Stimulated activated naive CD4-positive, alpha-beta T cell treated with Interleukin-2 at 50 U/mL for 16 hours (primary cell): ENCODE measurements at regions not wholly inside any gene's neighbourhood (a gene's known extent, or its start where the extent isn't known, plus 50 kb on each side); places are given as distances from the start of the nearest gene placed in this dataset.
A peak's percentile ranks its signal among the peaks of the same experiment; 100 is the strongest.
"Not testable (repeated sequence)": the region's sequence is repeated elsewhere in the genome, so short reads cannot be mapped to it uniquely, and the experiment has no call there.

Source experiments
- DNase-seq: peaks from one replicate; lab custom pipeline; 2025; lab: John Stamatoyannopoulos, UW

DNA sequence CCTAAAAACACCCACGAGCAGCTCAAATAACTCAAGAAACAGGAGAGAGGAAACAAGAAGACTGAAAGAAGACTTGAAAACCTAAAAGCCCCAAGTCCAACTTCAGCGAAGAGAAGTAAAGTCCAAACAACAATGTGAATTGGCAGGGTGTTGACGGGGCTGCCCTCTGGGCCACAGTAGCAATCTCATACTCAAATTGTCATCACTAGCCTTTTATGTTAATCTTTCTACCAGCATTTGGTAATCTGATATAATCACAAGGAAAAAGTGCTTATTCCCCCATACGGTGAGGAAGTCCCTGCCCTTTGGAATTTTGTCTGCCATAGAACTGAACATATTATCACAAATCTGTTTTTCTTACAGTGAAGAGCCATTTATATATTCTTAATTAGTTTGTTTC, 51.5 kb upstream of the IFNE start:
- no peak for DNase-seq

DNA sequence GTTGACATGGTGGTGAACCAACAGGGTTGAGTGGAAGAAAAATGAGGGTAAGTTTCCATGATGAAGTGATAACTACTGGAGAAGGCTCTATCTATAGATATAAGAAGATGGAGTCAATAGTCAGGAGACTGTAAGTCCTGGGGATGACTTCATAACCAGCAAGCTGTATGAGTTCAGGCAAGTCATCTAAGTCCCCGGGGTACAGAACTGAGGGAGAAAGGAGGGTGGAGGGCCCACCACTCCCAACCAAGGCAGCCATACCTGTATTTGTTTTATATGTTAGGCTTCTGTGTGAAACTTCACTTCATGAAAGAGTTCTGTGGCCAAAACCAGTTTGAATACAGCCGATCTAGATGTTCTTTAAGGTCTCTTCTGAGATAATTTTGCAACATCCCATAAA, 53.3 kb upstream of the IFNE start:
- no peak for DNase-seq

DNA sequence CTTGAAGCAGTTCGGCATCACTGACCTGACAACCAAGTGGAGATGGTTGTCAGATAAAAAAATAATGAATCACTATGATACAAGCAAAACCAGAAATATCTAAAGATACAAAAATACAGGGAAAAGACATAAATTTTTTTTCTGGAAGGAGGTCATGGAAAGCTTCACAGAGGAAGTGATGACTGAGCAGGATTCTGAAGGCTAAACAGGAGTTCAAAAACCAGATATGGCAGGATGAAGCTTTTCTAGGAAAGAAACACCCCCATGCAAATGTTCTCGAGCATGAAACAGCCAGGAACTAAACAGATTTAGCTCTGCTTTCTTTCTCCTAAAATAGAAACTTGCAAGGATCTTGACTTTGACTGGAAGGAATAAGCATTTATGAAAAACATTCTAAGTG, 60.7 kb upstream of the IFNE start:
- no peak for DNase-seq

DNA sequence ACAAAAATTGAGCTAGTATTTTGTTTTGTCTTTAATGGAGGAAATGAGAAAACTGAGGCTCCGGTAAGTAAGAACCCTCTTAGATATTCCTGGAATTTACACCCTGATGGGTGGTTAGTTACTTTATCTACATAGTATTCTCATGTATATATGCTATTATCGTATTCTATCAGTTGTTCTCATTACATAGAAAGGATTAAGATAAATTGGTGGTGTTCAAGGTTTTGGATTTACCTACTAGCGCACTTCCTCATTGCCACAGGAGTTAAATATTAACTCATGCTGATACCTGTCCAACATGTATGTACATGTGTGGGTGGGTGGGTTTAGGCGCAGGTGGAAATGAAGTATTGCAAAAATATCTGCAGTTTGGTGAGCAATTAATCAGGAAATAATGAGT, 61.1 kb upstream of the IFNE start:
- DNase-seq, result no peak

DNA sequence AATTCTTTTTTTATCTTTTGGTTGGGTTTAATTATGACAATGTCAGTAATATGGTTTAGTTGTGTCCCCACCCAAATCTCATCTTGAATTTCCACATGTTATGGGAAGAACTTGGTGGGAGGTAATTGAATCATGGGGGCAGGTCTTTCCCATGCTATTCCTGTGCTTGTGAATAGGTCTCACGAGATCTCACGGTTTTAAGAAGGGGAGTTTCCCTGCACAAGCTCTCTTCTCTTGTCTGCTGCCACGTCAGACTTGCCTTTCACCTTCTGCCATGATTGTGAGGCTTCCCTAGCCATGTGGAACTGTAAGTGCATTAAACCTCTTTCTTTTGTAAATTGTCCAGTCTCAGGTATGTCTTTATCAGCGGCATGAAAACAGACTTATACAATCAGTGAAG, 61.7 kb upstream of the IFNE start:
- DNase-seq, result not testable (repeated sequence)

DNA sequence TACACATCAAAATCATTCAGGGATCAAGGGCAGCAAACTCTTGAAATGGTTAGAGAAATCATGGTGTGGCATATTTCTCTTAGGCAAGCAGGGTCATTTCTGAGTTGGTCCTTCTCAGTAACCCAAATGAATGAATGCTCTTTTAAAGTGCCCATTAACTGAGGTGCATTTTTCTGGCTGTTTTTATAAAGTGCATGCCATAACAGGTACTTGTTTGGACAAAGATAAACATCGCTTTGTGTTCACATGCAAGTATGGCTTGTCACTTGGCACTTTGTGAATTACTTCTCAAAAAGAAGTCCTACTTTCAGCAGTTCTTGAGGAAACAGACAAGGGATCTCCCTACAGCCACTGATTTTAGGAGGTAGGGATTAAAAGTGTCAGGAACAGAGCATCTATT, 64.8 kb upstream of the IFNE start:
- no peak for DNase-seq

DNA sequence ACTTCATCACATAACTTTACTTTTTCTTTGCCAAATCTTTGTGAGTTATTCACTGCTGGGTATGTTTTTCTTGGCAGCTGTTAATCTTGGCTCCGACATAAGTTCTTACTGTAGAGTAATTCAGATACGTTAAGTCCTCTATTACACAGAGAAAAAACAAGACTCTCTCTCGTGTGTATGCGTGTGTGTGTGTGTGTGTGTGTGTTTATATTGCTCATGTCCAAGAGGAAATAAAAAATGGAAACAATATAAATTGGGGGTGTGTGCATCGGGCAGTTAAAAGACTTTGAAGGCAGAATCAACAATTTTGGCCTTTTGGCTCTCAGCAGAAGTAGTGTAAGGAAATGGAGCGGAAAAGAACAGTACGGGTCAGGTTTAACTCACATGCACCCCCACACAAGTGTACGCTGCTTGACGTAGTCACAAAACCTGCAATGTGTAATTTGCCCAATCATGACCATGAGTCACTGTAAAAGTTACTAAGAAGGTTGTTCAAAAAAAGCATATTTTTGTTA, 67.2 kb upstream of the IFNE start:
- DNase-seq, result no peak

DNA sequence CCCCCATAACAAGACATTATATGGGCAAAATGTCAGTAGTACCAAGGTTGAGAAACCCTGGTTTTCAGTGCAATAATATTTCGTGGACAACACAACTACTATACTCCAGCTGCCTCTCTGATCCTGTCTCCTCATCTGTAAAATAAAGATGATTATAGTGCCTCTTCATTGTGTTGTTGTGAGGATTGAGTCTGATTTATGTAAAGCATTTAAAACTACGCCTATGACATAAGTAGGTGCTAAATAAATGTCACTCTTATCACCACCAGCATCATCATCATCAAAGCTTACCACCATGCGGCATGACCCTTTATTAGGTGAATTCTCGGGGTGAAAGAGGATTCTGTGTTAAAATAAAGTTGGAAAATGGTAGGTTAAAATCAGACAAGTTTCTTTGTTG, 67.8 kb upstream of the IFNE start:
- no peak for DNase-seq

DNA sequence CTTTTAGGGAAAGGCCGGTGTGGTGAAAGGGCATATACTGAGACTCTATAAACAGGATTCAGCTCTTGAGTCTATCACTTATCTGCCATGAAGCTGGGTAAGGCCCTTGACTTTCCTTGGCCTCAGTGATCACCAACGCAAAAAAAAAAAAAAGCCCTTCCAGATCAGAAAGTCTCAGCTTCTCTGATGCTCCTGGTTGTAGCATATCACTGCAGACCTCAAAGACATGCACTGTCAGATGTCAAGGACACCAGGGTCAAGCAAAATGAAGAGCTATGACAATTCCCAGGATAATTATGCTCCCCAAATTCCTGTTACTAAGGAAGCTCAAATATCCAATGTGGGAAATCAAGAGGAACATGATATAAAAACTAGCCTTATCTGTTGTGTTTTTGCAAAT, 68.3 kb upstream of the IFNE start:
- no peak for DNase-seq

DNA sequence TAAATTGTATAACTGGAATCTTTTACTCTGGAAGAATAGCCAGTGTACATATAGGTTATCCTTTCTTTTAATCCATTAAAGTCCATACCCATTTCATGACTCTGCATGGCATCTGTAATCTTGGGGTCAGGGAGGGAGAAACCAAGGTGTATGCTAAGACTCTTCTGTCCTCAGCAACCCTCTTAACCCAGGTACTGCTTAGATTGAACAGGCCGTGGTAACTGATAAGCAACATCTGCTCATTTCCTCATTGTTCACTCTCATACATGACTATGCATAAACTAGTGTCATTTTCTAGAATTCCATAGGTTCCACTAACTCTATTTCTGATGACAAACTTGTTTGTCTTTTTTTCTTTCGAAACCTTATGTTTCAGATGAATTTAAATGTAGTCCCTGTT, 69.3 kb upstream of the IFNE start:
- no peak for DNase-seq

DNA sequence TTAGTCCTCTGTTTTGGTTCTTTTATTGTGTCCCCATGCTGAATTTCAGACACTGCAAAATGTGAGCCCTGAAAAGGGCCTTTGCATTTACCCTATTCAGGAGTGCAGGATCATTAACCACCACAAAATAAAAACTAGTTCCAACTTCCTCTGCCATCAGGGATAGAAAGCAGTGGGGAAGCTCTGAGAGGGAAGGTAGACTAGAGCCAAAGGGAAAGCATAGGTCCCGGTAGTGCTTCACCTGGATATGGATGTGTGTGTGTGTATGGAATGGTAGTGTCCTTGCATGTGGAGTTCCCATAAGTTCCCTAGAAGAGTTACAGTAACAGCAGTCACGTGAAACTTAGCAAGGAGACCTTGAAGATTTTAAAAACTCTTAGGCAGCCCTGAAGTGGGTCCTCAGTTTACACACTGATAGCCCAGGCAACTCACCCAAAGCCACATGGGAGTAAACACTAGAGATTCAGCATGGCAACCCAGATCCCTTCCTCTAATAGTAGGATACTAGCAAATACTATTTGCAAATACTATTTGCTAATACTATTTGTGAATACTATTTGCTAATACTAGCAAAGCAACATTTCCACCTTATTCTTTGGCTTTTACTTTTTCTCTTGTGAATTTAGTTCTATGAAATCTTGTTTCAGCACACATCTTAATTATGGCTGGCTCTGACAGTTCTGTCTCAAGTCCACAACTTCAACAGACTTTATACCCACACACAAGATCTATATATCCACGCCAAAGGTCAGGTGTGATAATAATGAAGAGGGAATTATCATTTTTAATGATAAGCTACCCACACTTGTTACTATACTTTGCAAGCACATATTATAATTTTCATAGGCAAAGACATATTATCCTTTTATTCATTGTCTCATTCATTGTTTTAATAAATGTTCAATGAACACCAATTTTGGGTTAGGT, 70.4 kb upstream of the IFNE start:
- DNase-seq, result no peak

DNA sequence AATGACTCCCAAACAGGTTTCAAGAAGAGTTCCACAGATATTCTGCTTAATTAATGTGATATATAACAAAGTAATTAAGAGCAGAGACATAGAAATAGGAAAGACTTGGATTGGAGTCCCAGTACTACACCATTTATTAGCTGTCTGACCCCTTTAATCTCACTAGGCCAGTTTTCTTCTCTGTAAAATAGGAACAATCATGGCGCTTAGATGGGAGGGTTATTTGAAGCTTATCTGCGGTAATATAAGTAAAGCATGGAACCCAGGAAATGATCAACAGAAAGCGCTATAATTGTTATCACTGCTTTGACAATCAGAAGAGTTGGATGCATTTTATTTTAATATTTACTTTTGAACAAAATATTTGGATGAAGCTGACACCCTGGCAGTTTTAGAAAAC, 71.3 kb upstream of the IFNE start:
- no peak for DNase-seq

DNA sequence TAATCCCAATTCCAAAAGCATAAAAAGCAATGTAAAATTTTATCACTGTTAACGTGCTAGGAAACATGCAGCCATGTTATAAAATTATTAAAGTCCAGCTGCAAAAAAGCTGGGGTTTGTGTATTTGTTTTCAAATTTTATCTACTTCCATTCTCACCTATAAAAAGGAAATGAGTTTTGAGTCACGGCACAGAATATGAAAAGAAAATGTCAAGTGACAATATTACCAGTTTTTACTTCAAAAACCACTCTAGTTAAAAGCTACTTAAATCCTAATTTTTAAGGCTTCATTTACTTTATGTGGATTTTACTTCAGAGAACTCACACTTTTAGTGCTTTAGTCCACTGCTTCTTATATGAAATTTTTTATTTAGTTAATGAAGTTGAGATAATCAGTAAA, 72.7 kb upstream of the IFNE start:
- no peak for DNase-seq

DNA sequence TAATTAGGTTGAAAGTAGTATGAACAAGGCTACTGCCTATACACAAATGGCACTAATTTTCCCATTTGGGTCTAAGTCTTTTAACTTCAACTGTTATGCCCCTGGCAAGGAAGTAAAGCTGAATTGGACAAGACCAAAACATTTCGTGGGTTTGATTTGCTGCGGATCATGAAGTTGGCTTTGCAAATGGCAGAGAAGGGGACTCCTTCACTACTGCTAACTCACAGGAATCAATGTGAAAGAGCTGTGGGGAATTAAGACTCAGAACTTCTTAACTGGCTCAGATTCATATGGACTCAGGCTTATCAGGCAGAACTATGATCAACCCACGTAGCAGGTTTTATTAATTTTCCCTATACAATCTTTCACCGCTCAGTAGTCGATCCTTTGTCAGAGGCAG, 73.8 kb upstream of the IFNE start:
- no peak for DNase-seq

DNA sequence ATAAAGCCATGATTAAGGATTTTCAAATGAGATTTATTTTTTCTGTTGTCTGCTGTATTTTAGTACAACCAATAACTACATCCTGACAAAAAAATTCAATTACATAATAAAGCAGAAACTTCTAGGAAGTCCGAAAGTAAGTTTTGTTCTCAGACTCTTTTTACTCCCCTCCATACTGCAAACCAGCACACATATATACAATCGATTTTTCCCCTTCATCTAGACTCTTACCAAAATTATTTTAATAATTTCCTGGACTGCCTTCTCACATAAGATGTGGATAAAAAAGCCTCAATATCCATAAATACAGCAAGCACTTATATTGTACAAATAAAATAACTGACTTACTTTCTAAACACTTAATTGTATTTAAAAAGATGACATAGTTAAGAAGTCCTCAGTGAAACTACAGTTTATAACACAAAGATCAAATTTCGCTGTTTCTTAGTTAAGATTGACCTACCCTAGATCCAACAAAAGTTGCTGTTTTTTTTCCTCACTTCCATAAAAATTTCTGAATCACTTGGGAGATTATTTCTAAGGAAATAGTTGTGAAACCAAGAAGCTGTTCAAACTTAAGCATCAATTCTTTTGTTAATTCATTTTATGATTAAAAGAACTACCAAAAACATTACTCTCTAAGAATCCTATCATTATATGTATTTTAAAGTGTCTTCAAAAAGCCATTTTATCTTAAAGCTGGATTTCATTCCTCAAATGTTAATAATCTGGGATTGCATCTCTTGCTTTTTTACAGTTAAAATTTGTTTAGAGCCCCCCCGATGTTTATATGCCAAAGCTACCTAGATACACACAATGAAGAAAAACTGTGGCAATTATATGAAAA, 74.7 kb upstream of the IFNE start:
- no peak for DNase-seq

DNA sequence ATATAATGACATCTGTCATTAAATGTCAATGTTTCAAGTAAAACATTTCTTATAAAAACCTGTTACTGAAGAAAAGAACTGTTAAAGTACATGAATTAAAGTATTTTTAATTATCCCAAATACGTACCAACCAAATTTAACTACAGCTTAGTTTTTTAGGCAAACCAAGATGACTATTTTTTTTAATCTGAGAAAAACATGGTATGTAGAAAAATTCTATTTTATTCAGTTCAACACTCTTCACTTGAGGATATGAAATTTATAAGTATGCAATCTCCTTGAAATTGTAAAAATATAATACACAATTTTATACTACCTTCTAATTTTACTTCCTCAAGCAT, 75.3 kb upstream of the IFNE start:
- DNase-seq, result no peak

DNA sequence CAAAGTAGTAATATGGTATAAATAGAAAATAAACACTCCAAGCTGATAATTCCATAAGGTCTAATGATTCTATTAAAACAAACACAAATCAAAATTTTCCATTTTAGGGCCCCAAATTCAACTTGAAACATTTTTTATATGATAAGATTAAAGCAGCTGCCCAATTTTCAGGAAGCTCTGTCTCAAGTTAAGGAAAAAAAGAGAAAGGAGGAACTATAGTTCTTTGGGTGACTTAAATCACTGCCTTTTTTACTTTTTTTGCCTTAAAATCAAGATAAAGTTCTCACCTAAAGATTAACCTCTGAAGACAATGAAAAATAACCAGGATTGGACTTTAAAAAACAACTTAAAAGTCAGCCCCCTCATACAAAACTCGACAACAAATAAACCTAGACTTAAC, 76.0 kb upstream of the IFNE start:
- no peak for DNase-seq

DNA sequence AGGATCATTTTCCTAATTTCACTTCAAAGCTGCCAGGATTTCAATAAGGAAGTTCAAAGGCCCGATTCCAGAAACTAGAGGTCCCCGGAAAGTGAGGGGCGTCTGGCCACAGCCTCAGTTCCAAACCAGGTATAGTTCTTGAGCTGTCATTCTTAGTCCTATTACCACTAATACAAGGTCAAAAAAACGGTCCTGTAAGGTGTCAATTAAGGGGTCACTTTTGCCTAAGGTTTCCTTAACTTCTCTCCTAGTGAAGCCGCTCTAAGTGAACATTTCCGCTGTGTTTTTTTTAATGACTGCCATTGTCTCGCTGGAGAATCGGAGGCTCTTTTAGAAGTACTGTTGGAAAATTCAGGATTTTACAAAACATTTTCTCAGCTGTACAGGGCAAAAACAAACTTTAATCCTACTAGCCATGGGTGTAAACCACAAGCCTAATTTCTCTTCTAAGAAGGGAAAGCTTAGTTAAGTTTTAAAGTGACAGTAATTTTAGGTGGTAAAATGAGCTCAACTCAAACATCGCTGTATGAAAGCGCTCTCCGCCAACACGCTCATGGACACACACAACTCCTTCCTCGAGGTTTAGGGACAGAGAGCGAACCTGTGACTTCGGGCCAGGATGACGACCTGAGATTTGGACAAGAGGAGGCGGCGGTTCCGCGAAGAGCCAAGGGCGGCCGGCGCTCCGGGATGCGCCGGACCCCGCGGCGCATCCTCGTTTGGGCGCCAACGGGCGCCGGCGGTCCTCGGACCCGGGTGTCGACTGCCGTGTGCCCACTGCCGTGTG, 76.7 kb upstream of the IFNE start:
- peak; percentile 0 for DNase-seq

DNA sequence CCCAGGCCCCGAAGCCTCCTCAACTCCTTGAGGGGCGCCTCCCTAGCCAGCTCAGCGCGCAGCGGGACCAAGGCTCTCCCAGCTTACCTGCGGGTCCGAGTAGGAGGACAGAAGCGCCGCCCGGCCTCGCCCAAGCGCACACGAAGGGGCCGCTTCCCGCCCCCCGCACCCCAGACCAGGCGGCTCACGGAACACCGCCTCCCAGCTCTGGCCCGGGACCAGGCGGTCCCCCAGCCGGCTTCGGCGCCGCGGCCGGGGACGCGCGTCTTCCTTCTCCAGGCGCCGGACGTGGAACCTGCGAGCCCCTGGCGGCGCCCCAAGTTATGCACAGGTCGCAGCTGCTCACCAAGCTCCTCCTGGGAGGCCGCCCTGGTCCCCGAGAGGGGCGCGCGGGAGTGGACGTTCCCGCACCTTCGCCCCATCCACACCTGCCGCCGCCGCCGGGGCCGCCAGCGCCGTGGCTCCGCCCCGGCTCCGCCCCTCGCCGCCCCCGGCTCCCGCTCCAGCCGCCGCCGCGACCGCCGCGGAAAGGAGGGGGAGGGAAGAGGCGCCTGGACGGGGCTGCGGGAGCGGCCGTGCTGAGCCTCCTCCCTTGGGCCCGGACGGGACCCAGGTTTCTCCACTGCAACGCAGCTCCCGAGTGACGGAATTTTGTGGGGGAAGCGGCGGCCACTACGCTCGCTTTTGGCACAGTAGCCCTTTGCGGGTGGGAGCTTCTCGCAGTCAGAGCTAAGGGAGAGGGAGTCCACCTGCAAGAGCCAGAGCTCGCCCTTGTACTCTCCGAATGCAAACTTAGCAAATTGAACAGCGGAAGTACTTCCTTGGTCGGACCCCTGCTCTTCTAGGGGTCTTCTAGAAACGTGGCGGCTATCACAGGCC, 77.5 kb upstream of the IFNE start:
- DNase-seq, result peak; percentile 23

DNA sequence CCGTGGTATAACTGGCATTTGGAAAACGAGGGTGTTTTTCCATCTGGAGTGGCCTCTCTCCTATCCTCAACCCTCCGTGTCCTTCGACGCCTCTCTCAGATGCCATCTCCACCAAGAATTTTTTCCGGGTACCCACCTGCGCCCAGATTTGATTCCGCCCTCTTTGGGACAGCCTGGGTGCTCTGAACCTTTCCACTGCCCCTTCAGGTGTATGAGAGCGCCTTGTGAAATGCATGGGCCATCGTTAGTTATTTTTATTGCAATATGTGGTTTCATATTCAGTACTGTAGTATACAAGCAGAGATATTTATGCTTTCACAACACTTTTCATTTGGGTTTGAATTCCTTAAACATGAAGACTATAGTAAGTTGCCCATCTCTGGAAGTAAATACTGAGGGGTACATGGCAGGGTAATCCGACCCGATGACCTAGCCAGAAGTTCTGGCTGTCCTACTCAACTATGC, 78.2 kb upstream of the IFNE start:
- DNase-seq, result no peak

DNA sequence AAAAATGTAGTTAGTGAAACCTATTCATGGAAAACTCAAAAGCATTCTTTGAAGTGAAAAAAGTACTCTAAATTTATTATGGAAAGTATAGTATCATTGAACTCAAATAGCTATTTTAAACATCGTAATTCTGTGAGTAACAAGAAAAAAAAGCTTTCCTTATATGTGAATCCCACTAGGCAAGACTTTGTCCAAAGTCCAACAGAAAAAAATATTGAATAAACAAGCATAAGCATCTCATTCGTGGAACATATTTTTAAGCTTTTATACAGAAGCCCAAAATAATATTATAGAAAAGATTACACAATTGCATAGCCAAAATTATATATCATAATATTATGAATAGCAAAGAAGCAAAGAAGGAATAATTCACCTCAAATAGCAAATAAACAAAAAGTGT, 79.4 kb upstream of the IFNE start:
- no peak for DNase-seq
